NB4 (cell line): ENCODE measurements at regions not wholly inside any gene's neighbourhood (a gene's known extent, or its start where the extent isn't known, plus 50 kb on each side); places are given as distances from the start of the nearest gene placed in this dataset.

Experiments used
- POLR2A ChIP-seq: IDR thresholded peaks from 2 replicates; pipeline ENCODE4 v1.6.1; 2011; ENCODE audit warnings: mild to moderate bottlenecking; ENCODE audit not compliant: insufficient read length; ENCODE audit errors: extremely low read depth
- TF ChIP-seq, protein P1 (sequence below): IDR thresholded peaks from one replicate; pipeline ENCODE4 v1.5.1; 2012; ENCODE audit warnings: low read depth, low read length

DNA sequence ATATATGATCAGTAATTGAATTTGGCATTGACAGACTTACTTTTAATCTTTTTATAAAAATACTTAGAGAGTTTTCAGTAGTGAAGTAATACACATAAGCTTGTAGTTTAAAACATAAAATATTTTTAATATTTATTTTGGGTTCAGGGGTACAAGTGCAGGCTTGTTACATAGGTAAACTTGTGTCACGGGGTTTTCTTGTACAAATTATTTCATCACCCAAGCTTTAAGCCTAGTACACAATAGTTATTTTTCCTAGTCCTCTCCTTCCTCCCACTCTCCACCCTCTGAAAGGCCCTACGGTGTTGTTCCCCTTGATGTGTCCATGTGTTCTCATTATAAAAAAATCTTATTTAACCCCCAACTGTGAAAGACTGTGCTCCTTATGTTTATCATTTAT is 1397.8 kb upstream of the RAG2 start:
- TF ChIP-seq, protein P1, sequence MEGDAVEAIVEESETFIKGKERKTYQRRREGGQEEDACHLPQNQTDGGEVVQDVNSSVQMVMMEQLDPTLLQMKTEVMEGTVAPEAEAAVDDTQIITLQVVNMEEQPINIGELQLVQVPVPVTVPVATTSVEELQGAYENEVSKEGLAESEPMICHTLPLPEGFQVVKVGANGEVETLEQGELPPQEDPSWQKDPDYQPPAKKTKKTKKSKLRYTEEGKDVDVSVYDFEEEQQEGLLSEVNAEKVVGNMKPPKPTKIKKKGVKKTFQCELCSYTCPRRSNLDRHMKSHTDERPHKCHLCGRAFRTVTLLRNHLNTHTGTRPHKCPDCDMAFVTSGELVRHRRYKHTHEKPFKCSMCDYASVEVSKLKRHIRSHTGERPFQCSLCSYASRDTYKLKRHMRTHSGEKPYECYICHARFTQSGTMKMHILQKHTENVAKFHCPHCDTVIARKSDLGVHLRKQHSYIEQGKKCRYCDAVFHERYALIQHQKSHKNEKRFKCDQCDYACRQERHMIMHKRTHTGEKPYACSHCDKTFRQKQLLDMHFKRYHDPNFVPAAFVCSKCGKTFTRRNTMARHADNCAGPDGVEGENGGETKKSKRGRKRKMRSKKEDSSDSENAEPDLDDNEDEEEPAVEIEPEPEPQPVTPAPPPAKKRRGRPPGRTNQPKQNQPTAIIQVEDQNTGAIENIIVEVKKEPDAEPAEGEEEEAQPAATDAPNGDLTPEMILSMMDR = no peak
- TF ChIP-seq POLR2A = no peak
